Suprapubic skin (tissue), 4 donors: ENCODE measurements at regions not wholly inside any gene's neighbourhood (a gene's known extent, or its start where the extent isn't known, plus 50 kb on each side); places are given as distances from the start of the nearest gene placed in this dataset.

Experiments used
- DNase-seq, 2 donors: peaks; one replicate each; pipeline ENCODE4 v3.0.0-alpha.2; 2019; ENCODE audit warnings: low spot score in 2 of 2
- H3K27ac ChIP-seq: fragments of 200-600 bp; sonication (generic); one replicate; pipeline ENCODE4 v1.5.1; 2019
- H3K27me3 ChIP-seq: fragments of 200-600 bp; sonication (generic); one replicate; pipeline ENCODE4 v1.5.1; 2019
- H3K36me3 ChIP-seq: fragments of 200-600 bp; sonication (generic); one replicate; pipeline ENCODE4 v1.5.1; 2019
- H3K4me1 ChIP-seq: fragments of 200-600 bp; sonication (generic); one replicate; pipeline ENCODE4 v1.5.1; 2019
- H3K4me3 ChIP-seq: fragments of 200-600 bp; sonication (generic); one replicate; pipeline ENCODE4 v1.5.1; 2019; ENCODE audit warnings: mild to moderate bottlenecking
- H3K9me3 ChIP-seq: fragments of 200-600 bp; sonication (generic); one replicate; pipeline ENCODE4 v1.5.1; 2019
- CTCF ChIP-seq, 2 donors: fragments of 200-600 bp in 1 of 2; fragments of 450-650 bp in 1 of 2; sonication (generic) in 1 of 2; IDR thresholded peaks; one replicate each; pipeline ENCODE4 v1.5.1; 2016 to 2019; ENCODE audit warnings: antibody characterized with exemption in 2 of 2, mild to moderate bottlenecking in 1 of 2, moderate library complexity in 1 of 2
- EP300 ChIP-seq: sonication (generic); formaldehyde crosslinking; IDR thresholded peaks from one replicate; pipeline ENCODE4 v1.6.1; 2017; ENCODE audit warnings: antibody characterized with exemption
- POLR2A ChIP-seq, 2 donors: fragments of 450-650 bp; IDR thresholded peaks; one replicate each; pipeline ENCODE4 v1.6.1; 2017; ENCODE audit warnings: antibody characterized with exemption in 2 of 2, mild to moderate bottlenecking in 2 of 2, moderate library complexity in 2 of 2
- POLR2AphosphoS5 ChIP-seq, 3 donors: sonication (generic); formaldehyde crosslinking; IDR thresholded peaks; one replicate each; pipeline ENCODE4 v1.6.1; 2017; ENCODE audit warnings: antibody characterized with exemption in 3 of 3
- WGBS: methylation state at CpG from one replicate; pipeline ENCODE4 v1.1.5; 2018; 5-methylcytosine and 5-hydroxymethylcytosine counted together

GRCh38 chr18:78766651-78767533 is 212.7 kb upstream of the SALL3 start:
- TF ChIP-seq POLR2A (IDR thresholded peaks at IDR 0.05) (no peak), POLR2AphosphoS5 (IDR thresholded peaks at IDR 0.05) (no peak), EP300 (no peak), CTCF (IDR thresholded peaks at IDR 0.05) (no peak)
- Histone ChIP-seq H3K27ac (no peak overlapping the region), H3K9me3 (no peaks in the 10 kb centered on the region), H3K36me3 (no peaks in the 10 kb centered on the region), H3K4me3 (no peak overlapping the region), H3K27me3 (peaks cover 35% of the 10 kb centered on the region), H3K4me1 (no peaks in the 10 kb centered on the region)
- no peak for DNase-seq
- WGBS = 76% methylated on average over 22 of the region's 31 CpGs

GRCh38 chr18:78767648-78768071 is 212.0 kb upstream of the SALL3 start:
- H3K4me1 ChIP-seq = no peaks in the 10 kb centered on the region
- DNase-seq = no peak
- TF ChIP-seq POLR2A (IDR thresholded peaks at IDR 0.05) = no peak
- TF ChIP-seq EP300 = no peak
- TF ChIP-seq POLR2AphosphoS5 (IDR thresholded peaks at IDR 0.05) = no peak
- no peak for TF ChIP-seq CTCF (IDR thresholded peaks at IDR 0.05)
- peaks cover 42% of the 10 kb centered on the region for H3K27me3 ChIP-seq
- H3K27ac ChIP-seq = no peak overlapping the region
- H3K36me3 ChIP-seq = no peaks in the 10 kb centered on the region
- no peaks in the 10 kb centered on the region for H3K9me3 ChIP-seq
- no CpG with 5 or more reads among the region's 14 CpGs for WGBS
- no peak overlapping the region for H3K4me3 ChIP-seq

GRCh38 chr18:78768221-78768620 is 211.4 kb upstream of the SALL3 start:
- DNase-seq = no peak
- no peaks in the 10 kb centered on the region for H3K4me1 ChIP-seq
- no peaks in the 10 kb centered on the region for H3K36me3 ChIP-seq
- H3K27me3 ChIP-seq = peaks cover 45% of the 10 kb centered on the region
- no peak overlapping the region for H3K27ac ChIP-seq
- 80% methylated on average over 11 of the region's 13 CpGs for WGBS
- TF ChIP-seq EP300 (no peak), POLR2A (IDR thresholded peaks at IDR 0.05) (no peak), CTCF (IDR thresholded peaks at IDR 0.05) (no peak)
- no peaks in the 10 kb centered on the region for H3K9me3 ChIP-seq
- H3K4me3 ChIP-seq = no peak overlapping the region

DNA sequence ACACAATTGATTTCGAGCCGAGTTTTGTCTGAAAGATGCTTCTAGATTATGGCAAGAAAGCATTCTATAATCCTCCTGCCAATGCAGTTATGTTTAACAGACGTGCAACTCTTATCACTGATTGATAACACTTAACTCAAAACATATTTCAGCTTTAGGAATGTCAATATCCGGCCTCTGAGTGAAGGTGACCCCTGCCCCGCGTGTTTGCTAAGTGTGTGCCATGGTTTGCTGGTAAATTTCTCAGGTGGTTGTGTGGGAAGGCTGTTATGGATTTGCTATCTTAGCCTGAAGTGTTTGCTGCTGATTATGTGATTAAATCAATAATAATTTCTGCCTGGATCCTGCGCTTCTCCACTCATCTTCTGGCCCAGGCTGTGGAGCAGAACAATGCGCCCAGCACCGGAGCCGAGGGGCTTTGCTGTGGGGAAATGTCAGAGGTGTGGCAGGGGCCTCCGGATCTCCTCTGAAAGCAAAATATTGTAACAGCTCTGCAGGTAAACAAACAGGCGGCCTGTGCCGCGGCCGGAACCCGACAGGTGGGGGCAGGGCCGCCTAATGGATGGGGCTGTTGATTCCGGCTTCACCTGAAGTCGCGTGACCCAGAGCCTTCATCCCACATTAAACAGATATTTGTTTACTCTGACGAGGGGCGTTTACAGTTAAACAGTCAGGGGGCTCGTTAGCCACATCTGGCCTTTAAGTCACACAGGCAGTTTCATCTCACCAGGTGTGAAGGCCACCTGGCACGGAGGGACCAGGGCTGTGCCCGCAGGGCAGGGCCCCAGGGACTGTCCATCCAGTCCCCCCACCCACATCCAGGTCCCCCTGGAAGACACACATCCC is 210.7 kb upstream of the SALL3 start:
- peaks cover 48% of the 10 kb centered on the region for H3K27me3 ChIP-seq
- WGBS = 56% methylated on average over 8 of the region's 25 CpGs
- no peak overlapping the region for H3K4me3 ChIP-seq
- DNase-seq = no peak
- no peaks in the 10 kb centered on the region for H3K36me3 ChIP-seq
- H3K27ac ChIP-seq = no peak overlapping the region
- H3K4me1 ChIP-seq = no peaks in the 10 kb centered on the region
- TF ChIP-seq POLR2A (IDR thresholded peaks at IDR 0.05) (no peak), CTCF (IDR thresholded peaks at IDR 0.05) (no peak), EP300 (no peak), POLR2AphosphoS5 (IDR thresholded peaks at IDR 0.05) (no peak)
- H3K9me3 ChIP-seq = no peaks in the 10 kb centered on the region

DNA sequence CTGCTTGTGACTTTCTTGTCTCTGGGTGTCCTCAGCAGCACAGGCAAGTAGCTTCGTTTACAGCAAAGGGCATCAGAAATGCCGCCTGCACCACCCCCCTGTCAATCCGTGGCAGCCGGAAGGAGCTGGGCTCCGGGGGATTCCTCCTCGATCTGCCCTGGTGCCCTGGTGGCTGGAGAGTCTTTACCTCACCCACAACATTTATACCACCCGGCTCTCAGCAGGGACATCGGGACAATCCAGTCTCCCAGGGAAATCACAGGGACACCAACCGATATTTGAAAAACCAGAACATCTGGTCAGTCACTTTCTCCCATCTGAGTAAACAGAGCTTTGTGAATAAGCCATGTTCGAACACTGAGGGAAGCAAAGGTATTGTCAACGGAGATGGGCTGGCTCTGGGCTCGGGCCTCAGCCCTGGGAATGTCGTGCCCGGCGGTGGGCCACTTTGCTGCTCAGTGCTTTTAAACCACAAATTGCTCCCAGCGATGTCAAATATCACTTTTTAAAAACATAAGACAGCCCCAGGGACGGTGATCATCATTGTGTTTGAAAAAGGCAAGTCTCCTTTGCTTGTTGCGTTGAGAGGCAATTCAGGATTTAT is 210.0 kb upstream of the SALL3 start:
- no peak for DNase-seq
- WGBS = 73% methylated on average over 13 of the region's 18 CpGs

More for the DNA sequence above, 210.0 kb upstream of the SALL3 start:
- Histone ChIP-seq H3K27ac (no peak overlapping the region), H3K36me3 (no peaks in the 10 kb centered on the region), H3K4me3 (no peak overlapping the region), H3K9me3 (no peaks in the 10 kb centered on the region), H3K27me3 (peaks cover 48% of the 10 kb centered on the region), H3K4me1 (no peaks in the 10 kb centered on the region)
- TF ChIP-seq POLR2AphosphoS5 (IDR thresholded peaks at IDR 0.05) = no peak
- TF ChIP-seq CTCF (IDR thresholded peaks at IDR 0.05) = no peak
- no peak for TF ChIP-seq EP300
- no peak for TF ChIP-seq POLR2A (IDR thresholded peaks at IDR 0.05)
